Fibroblast of skin of left biceps (primary cell): ENCODE measurements at regions not wholly inside any gene's neighbourhood (a gene's known extent, or its start where the extent isn't known, plus 50 kb on each side); places are given as distances from the start of the nearest gene placed in this dataset.

Source experiments
- DNase-seq, 2 experiments: peaks; one replicate each; pipeline ENCODE4 v3.0.0-alpha.2; 2013; ENCODE audit warnings: low read depth in 2 of 2

- DNase-seq, result no peak
Observed at GRCh38 chr3:22593638-22594037, 609.5 kb upstream of the UBE2E2 start.

GRCh38 chr3:22594990-22595389, 608.1 kb upstream of the UBE2E2 start:
- DNase-seq, result no peak

GRCh38 chr3:22606461-22606860, 596.7 kb upstream of the UBE2E2 start:
- DNase-seq, result no peak

GRCh38 chr3:22606938-22607337, 596.2 kb upstream of the UBE2E2 start:
- no peak for DNase-seq

DNA sequence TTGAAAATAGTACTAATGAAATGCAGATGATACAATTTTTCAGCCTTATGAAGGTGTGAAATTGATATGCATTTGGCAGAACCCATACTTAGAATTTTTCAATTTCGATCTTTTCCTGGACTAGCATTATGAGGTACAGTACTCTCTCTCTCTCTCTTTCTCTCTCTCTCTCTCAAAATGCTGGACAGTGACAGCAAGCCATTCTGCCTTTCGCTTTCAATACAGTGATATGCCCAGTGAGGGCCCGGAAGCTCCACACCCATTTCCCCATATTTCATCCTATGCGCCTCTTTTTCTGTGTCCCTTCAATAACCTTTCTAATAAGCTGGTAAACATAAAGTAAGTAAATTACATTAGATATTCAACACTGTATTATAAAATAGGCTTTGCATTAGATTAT, 595.0 kb upstream of the UBE2E2 start:
- no peak for DNase-seq

- no peak for DNase-seq
Observed at GRCh38 chr3:22608721-22609120, 594.4 kb upstream of the UBE2E2 start.

DNA sequence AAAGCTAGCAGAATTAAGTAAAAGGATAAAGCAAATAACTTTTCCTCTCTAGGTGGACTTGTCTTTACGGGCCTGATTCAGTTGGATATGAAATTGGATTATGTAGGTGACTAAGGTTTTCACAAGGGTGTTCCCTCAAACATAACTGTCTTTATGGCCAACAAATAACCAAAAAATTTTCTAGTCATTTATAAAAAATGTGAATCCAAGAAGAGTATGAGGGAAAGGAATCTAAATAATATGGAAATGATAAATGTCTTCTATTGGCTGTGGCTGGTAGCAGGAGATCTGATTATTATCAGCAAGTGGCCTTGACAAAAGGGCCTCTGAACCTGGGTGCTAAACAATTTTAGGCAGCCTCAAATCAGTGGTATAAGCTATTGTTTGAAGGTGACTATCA, 594.0 kb upstream of the UBE2E2 start:
- DNase-seq, result peak; percentile 1 to 15

- no peak for DNase-seq
Observed at GRCh38 chr3:22612927-22613326, 590.2 kb upstream of the UBE2E2 start.

GRCh38 chr3:22615790-22616189, 587.3 kb upstream of the UBE2E2 start:
- DNase-seq, result no peak

- no peak for DNase-seq
Observed at GRCh38 chr3:22617372-22617771, 585.8 kb upstream of the UBE2E2 start.

DNA sequence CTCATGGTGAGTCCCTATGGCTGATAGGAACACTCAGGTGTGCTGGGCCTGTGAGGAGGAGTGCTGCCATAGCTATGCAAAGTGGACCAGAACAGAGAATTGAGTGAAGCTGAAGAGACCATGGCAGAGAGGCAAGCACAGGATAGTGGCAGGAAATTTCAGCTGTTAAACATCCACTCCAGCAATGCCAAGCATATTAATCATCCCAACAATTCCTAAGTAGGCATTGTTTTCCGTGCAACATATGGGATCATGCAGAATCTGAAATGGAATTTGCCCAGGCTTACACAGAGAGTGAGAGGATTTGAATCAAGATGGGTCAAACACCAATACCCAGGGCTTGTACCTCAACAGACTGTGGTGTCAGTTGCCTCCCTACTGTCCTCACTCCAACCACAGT, 582.6 kb upstream of the UBE2E2 start:
- DNase-seq, result no peak

- DNase-seq, result no peak
Observed at GRCh38 chr3:22621205-22621809, 581.8 kb upstream of the UBE2E2 start.

GRCh38 chr3:22627993-22628499, 575.1 kb upstream of the UBE2E2 start:
- no peak for DNase-seq

- DNase-seq, result no peak
Observed at GRCh38 chr3:22632536-22632935, 570.6 kb upstream of the UBE2E2 start.

GRCh38 chr3:22634433-22634832, 568.7 kb upstream of the UBE2E2 start:
- DNase-seq, result no peak

DNA sequence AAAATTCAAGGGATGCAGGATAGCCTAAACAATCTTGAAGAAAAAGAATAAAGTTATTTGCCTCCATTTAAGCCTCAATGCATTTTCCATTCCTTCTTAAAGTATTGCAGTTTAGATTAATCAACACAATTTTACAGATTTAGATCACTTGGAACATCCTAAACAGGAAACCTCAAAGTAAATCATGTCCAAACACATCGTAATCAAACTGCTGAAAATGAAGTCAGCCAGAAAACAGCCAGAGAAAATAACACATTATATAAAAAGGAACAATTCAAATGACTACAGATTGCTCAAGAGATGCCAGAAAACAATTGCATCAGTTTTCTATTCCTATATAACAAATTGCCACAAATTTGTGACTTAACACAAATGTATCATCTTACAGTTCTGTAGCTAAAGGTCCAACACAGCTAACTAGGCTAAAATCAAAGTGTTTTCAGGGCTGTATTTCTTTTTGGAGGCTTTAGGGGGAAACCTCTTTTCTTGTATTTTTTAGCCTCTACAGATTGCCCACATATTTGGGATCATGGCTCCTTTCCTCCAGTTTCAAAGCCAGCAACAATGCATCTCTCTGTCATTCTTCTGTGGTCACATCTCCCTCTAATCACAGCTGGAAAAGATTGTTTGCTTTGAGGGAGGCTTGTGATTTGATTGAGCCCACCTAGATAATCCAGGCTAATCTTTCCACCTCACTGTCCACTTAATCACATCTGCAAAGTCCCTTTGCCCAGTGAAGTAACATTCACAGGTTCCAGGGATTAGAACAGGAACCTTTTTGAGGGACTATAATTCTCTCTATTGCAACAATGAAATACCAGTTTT, 543.3 kb upstream of the UBE2E2 start:
- no peak for DNase-seq

DNA sequence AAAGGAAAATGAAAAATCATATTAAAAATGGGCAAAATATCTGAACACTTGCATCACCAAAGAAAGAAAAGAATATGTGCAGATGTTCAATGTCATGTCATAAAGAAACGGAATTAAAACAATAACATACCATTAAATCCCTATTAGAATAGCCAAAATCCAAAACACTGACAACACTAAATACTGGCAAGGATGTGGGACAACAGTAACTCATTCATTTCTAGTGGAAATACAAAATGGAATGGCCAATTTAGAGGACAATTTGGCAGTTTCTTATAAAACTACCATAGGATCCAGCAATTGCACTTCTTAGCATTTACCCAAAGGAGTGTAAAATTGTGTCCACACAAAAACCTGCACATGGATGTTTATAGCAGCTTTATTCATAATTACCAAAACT, 542.5 kb upstream of the UBE2E2 start:
- no peak for DNase-seq

- no peak for DNase-seq
Observed at GRCh38 chr3:22661121-22661700, 541.9 kb upstream of the UBE2E2 start.

- DNase-seq, result no peak
Observed at GRCh38 chr3:22665528-22665927, 537.6 kb upstream of the UBE2E2 start.

GRCh38 chr3:22666736-22667135, 536.4 kb upstream of the UBE2E2 start:
- no peak for DNase-seq

- no peak for DNase-seq
Observed at GRCh38 chr3:22671848-22672247, 531.3 kb upstream of the UBE2E2 start.

DNA sequence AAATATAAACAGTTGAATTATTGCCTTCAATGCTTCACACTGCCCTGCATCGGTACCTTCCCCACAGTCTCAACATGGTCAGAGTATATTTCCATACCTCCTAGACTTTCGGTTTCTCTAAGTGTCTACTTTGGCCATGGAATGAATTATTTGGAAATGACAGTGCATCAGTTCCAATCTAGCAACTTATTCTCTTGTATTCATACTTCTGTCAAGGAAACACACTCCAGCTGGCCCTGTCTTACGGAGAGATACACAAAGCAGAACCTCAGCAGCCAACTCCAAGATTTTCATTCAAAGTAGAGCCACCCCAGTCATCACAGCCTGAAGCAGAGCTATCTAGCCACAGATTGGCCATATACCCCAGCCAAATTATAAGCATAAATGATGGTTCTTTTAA, 518.4 kb upstream of the UBE2E2 start:
- DNase-seq, result no peak

DNA sequence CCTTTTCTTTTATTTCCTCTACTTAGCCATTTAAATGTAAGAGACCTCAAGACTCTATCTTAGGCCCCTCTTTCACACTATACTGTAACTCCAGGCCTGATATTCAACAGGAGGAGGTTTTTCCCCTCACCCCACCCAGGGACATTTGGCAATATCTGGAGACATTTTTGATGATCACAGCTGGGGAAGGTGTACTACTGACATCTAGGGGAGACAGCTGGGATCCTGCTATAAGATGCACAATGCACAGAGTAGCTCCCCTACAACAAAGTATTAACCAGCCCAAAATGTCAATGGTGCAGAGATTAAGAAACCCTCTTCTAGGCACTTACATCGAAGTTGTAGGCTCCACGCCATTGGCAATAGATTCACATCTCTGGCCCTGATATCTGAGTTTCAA, 517.5 kb upstream of the UBE2E2 start:
- DNase-seq, result no peak
